GM19395 (cell line): ENCODE measurements at regions not wholly inside any gene's neighbourhood (a gene's known extent, or its start where the extent isn't known, plus 50 kb on each side); places are given as distances from the start of the nearest gene placed in this dataset.
A peak's percentile ranks its signal among the peaks of the same experiment; 100 is the strongest.

Experiments
- ATAC-seq: cut with Tn5 transposase; IDR thresholded peaks from one replicate; pipeline ENCODE4 v1.9.1; 2021; ENCODE audit warnings: mild to moderate bottlenecking, moderate library complexity; ENCODE audit not compliant: unreplicated experiment

DNA sequence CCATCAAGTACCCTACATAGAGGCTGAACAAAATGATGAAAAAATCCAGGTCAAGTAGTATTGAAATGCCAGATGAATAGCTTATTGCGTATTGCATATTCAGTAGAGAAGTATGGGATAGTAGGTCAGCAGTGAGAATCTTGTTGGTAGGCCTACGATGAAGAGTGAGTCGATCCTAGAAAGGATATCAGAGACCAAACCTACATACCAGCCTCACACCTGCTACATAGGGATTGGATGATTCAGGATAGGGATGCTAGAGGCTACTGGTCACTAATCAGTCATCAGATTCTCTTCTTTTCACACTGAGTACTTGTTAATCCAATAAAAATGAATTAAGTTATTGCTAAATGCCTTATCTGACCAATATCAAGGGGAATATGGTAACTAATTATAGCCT, 274.5 kb downstream of the DSEL start:
- no peak for ATAC-seq

DNA sequence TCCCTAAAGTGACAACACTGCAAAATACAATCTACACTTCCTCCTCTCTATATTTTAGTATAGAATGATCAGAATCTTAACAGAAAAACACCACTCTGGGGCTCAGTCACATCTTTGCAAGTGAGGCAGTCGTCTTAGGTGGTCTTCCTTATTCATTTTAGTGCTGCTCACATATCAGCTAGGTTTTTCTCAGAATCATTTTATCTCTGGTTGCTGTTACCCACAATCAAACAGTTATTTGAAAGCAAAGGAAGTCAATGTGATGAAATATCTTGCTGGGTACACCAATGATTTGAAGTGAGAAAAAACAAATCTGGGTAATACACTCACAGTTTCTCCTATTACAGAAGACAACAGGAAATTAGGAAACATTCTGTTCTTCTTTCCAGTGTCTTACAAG, 275.2 kb downstream of the DSEL start:
- ATAC-seq: no peak

DNA sequence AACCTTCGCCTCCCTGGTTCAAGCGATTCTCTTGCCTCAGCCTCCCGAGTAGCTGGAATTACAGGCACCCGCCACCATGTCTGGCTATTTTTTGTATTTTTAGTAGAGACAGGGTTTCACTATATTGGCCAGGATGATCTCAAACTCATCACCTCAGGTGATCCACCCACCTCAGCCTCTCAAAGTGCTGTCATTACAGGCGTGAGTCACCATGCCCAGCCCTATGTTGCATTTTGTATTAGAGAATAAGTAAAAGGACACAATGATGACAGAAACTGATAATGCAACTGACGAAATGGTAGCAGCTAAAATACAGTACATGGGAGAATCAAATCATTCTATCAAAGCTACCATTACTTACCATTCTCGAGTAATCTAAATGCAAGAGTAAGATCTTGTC, 276.7 kb downstream of the DSEL start:
- ATAC-seq: no peak

DNA sequence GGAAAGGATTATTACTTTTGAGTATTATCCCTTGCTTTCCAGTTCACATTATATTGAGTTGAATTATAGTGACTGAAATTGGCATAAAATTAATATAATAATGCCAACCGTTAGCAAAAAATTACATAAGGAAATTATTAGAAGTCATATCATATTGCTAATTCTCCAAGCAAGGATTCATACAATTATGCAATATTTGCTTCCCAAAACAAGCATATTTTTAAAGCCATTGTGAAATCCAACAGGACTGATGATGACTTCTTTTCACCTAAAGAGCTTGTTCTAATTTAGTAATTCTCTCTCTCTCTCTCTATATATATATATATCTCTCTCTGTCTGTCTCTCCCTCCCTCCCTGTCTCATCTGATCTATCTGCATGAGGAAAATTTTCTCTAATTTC, 283.5 kb downstream of the DSEL start:
- ATAC-seq: no peak

DNA sequence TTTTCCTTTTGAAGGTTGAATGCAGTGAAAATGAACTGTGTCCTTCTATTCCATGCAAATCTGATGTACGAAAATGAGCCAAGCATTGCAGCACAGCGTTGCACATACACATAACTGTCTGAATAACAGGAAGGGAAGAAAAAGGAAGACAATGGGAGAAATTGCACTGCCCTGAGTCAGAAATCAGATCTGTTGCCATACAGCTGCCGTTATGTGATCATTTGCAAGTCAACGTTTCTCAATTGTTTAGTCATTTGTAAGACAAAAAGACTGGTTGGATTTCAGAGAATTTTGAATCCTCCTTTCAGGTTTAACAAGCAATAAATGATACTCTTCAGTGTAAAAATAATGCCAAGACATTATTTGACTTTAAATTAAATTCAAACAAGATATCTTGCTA, 284.1 kb downstream of the DSEL start:
- no peak for ATAC-seq

DNA sequence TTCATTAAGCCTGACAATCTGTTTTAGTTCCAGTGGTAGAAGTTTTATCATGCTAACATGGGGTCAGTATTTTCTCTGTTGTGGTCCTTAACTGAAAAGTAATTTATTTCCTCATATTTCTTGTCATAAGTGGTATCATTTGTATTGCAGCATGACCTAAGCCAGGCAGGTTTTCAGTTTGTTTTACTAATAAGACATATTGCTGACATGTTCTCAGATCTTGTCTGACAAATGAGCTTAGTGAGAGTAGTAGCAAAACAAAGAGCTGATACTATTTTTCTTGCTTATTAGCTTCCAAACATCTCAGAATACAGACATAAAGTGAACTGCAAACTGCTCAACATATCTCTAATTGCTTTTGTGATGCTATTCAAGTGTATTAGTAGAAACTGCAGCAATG, 293.6 kb downstream of the DSEL start:
- no peak for ATAC-seq

DNA sequence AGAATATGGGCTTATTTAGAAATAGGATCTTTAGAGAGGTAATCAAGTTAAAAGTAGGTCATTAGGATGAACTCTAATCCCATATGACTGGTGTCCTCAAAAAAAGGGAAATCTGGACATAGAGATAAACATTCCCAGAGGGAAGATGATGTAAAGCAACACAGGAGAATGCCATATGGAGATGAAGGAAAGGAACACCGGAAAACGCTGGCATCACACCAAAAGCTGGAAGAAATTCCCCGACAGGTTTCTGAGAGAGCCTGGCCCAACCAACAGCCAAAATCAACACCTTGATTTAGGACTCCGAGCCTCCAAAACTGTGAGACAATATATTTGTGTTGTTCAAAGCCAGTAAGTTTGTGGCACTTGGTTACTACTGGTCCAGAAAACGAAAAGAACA, 296.7 kb downstream of the DSEL start:
- ATAC-seq: no peak

DNA sequence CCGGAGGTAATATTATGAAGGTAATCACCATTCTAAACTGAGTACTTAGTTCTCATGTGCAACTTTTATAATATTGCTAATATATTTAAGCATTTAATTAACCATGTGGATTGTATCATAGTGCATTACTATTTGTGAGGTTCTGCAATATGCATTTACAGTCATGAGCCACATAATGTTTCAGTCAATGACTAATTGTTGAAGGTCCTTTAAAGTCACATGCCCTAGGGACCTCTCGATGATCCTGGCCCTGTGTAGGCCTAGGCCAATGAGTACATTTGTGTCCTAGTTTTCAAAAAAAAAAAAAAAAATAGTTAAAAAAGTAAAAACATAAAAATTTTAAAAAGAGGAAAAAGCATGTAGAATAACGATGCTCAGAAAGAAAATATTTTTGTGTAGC, 298.0 kb downstream of the DSEL start:
- ATAC-seq: no peak

DNA sequence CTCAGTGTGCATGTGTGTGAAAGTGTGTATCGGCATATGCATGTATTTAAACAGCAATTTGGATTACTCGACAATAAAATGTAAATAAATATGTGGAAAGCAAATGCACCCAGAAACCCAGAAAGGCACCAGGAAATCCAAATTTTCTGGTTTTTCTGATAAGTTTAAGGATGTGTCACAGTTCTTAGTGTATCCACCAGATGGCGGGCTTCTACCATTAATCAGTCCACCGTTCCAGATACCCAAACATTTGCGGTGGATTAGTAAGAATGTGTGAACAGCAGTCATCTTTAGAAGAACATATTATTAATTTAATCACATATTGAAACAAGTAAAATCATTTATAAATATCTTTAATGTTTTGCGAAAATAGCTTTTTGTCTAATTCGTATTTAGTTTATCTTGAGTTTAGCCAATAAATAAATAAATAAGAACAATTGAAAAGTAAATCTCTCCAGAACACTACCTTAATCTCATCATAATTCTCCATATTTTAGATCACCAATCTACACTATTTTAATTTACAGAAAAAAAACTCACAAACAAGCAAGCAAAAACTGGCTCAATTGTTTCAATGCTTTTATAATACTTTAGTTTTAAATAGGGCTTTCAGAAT, 298.9 kb downstream of the DSEL start:
- peak; percentile 94 for ATAC-seq

DNA sequence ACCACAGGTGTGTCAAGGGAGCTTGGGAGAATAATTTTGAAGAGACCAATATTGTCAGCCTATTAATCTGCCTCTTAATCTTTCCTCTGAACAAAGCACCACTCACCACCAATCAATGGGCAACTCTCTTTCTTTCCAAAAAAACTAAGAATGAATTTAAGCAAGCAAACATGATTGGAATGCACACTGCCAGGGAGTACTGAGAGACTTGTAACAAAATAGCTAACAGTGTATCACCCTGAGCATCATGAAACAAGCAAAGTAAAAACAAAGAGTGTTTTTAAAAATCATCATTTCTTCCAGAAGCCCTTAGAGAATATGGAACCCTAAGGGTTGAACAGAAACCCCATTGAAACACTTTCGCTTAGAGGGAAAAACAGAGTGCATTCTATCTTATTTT, 299.7 kb downstream of the DSEL start:
- ATAC-seq: no peak

DNA sequence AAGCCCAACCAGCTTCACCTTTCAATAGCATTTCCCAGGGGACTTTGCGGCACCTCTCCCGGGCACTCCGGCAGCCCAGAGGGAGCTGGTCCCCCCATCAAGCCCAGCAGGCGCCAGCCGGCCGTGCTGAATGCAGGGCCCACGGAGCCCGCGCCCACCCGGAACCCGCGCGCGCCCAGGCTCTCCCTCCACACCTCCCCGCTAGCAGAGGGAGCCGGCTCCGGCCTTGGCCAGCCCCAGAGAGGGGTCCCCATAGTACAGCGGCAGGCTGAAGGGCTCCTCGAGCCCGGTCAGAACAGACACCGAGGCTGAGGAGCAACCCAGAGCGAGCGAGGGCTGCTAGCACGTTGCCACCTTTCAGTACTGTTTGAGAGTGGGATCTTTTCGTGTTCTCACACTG, 300.8 kb downstream of the DSEL start:
- ATAC-seq: no peak

DNA sequence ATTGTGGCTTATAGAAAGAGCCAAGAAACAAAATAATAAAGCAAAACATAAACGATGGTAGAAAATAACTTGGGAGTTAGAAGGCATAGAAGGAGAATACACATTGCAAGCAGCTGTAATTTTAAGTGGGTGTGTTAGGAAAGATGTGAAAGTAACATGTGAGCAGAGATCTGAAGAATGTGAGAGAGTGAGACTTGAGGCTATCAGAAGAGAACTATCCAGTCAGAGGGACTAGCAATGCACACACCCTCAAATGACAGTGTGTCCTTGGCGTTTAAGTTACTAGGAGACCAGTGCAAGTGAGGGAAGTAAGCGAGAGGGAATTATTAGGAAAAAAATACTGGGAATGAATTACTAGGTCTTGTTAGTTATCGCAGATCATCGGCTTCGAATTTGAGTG, 304.9 kb downstream of the DSEL start:
- no peak for ATAC-seq

DNA sequence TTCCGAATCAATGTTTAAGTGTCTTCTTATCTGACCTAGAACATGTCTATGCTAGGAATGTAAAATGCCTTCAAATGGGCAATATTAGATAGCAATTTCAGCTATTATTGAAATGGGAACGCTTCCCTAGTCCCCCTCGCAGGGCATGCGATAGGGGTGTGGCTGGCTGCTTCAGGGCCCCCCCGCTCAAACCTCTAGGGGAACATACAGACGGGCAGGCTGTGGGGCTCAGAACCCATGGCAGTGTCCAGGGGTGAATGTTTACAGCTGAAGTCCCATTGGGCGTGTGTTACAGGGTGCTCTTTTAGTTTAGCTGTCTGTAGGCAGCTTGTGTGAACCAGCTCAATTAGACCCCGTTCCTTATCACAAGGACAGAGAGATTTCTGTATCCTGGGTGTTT, 315.9 kb downstream of the DSEL start:
- ATAC-seq: peak; percentile 29

DNA sequence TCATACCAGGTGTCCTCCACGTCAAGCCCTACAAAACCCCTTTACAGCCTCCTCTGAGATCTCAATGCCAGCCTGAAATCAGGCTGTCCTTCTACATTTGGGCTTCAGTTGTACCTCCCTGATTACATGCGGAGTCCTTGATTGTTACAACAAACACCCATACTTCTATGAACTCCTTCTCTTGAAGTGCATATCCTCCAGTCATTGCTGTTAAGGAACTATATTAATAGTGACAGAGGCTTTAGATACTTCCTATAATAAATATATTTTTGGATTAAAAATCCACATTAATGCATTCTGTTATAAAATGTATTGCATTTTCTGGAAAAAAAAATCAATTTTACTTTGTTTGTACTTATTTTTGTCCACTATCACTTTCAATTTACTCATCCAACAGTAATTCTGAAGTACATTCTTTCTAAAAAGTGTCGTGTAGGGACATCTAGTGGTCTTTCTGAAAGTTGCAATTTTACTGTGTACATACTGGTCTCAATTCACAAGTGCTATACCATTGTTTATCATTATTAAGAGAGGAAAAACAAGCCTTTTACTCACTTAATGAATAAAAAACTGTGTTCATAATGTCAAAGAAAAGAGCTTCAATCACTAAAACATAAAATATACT, 316.4 kb downstream of the DSEL start:
- peak; percentile 97 for ATAC-seq

DNA sequence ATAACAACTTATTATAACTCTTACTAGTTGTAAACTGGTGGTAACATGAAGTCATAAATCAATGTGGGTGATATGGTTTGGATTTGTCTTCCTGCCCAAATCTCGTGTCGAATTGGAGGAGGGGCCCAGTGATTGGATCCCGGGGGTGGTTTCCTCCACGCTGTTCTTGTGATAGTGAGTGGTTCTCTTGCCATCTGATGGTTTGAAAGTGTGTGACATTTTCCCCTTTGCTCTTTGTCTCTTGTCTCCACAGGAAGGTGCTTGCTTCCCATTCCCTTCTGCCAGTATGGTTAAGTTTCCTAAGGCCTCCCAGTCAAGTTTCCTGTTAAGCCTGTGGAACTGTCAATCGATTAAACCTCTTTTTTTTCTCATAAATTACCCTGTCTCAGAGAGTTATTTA, 321.6 kb downstream of the DSEL start:
- no peak for ATAC-seq

DNA sequence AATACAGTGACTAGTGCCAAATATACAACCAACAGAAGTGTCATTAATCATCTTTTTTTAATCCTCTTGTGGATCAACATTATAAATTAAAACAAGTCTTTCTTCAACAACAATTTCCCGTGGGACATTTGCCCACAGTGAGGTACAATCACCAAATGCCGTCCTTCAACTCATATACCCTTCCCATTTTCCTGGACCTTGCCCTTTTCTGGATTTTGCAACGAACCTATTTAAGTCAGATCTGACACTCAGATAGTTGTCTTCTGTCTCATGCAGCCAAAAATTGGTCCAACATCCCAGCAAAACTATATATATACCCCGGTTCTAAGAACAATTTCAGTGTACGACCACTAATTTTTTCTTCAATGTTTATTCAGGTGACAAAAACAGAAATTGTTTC, 324.0 kb downstream of the DSEL start:
- no peak for ATAC-seq

DNA sequence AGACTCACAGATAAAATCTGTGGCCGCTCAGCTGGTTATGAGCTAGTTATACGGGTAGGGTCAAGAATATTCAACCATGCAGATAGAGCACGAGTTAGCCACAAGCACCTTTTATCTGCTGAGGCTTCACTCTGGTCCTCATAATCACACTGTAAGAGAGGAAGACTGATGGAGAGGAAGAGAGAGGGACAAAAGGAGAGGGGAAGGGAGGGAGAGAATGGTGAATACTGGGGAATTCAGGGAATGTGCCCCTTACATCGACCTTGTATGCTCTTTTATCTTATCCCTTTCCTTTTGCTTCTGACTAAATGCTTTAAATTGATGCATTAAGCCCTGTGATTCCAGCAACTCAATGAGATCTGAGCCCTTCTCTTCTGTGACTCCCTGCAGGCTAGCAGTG, 333.1 kb downstream of the DSEL start:
- no peak for ATAC-seq

DNA sequence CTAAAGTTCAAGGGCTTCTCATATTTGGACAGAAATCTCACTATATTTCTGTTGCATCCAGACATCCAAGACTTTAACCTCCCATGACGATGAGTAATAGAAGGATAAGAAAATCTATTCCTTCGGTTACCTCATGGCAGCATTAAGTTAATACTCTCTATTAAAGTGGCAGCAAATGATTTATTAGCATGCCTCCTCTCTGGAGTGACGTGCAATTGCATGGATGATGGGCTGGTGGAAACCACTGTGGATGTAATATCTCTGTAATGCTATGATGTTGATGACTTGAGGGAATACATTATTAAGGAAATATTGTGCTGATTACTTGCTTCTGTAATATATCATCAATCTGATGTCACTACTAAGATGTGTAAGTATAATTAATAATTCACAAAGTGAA, 336.8 kb downstream of the DSEL start:
- no peak for ATAC-seq

DNA sequence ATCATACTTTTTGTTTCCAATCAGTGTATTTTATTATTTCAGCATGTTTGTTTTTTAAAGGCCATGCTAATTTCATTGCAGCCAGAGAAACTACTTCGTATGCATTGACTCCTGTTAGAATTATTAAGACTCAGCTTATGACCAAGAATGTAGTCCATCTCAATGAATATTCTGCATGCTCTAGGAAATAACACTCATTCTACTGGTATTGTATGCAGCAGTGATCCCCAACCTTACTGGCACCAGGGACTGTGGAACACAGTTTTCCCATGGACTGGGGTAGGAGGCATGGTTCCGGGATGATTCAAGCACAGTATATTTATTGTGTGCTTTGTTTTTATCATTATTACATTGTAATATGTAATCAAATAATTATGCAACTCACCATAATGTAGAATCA, 356.9 kb downstream of the DSEL start:
- ATAC-seq: no peak

DNA sequence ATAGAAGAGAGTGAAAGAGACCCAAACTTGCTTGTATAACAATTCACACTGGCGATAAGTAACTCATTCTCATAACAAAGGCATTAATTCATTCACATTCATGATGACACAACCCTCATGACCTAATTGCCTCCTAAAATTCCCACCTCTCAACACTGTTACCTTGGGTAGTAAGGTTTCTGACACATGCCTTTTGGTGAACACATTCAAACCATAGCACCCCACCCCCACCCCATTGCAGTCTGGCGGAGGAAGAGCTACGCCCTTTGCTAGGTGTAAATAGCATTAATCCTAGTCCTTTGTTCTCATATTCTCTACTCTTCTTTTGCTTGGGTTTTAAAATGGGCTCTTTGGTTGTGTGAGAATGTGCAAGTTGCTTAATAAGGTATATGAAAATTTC, 361.5 kb downstream of the DSEL start:
- no peak for ATAC-seq

DNA sequence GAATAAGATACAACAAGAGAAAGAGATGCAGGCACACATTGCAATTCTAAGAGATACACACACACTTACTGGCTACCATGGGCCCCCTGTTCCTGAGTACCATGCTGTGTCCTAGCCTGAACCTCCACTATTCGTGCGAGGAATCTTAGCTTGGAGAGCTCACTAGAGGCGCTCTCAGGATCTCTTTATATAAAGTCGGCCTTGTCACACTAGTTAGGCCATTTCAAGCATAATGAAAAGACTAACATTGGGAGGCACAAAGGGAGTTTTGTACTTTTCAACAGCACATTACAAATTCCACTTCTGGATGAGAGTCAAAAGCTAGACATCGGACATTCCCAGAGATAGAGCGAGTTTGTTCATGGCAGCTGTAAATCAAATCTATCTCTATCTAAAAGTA, 365.2 kb downstream of the DSEL start:
- ATAC-seq: no peak

DNA sequence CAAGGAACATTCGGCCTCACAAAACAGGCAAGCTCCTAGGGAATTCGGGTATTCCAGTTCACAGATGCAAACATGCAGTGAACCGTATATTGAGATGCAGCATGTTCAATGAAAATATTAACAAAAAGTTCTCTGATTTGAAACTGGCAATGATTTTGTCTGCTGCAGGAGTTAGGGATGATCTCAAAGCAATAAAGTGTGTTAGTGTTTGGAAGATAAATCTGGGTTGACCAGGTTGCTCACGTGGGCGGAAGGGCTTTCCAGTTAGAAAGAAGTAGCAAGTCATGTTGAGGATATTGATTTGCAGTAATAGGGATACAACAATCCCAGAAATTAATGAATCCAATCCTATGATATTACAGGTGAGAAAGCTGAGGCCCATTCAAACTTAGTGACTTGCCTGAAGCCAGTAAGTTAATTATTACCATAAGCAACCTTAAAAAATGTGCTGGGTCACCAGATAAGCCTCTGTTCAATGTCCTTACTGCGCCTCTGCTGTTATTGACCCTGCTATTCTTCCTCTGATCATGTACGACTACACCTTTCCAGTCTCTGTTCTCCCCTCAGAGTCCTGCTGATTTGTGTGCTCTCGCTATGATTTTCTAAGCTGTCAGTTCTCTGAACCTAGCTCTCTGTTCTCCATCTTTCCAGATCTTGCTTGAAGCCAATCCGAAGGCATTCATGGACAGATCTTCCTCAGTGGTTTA, 370.8 kb downstream of the DSEL start:
- ATAC-seq: no peak

DNA sequence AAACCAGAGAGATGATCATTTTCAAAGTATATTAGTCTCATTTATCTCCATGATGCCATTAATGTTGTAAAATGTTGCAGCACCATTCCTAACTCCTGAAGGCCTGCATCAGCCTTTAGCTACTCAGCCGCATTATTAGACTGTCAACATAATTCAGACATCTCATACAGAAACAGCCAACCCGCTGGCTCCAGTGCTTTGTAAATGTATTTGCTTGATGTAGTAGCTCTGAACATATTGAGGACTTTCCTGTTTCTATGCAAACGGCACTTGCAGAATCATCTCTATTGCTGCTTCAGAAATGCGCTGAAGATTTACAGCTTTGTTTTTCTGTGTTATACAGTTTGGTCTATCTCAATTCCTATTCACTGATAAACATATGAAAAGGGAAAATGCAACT, 372.2 kb downstream of the DSEL start:
- no peak for ATAC-seq
